Heart left ventricle (tissue), 13 donors: ENCODE measurements at regions not wholly inside any gene's neighbourhood (a gene's known extent, or its start where the extent isn't known, plus 50 kb on each side); places are given as distances from the start of the nearest gene placed in this dataset.

Experiments
- CTCF ChIP-seq, 12 donors: fragments of 200-600 bp; sonication (generic) in 4 of 12; IDR thresholded peaks; one replicate each; pipeline versions ENCODE4 v1.5.0 to v1.8.0; 2018 to 2022; ENCODE audit warnings: antibody characterized with exemption in 12 of 12, mild to moderate bottlenecking in 5 of 12
- POLR2A ChIP-seq, 2 donors: fragments of 450-650 bp; IDR thresholded peaks; one replicate each; pipeline ENCODE4 v1.6.1; 2017; ENCODE audit warnings: antibody characterized with exemption in 2 of 2, mild to moderate bottlenecking in 2 of 2, moderate library complexity in 2 of 2
- donor health status: ischemic (EF 13 %, LVEDD 7.1; RV severe dilation, severe dysfunction).
- donor health status: DM: no; HTN: yes; CAD: no.
- donor health status: DM: no; HTN: no; CAD: no.
- donor health status: ischemic (EF 25% LVEDD 6.9; RV normal size, moderate dysfunction).
- donor health status: ischemic (EF 25% LVEDD 5.7; RV mildly dilated, moderate dysfunction).
- donor health status: ischemic (EF 35%, LVEDD 5.7; RV mildly dilated, moderate dysfunction).
- donor health status: nonischemic (EF 11% LVEDD 7.7; RV severe dilation, severe dysfunction).
- donor health status: DM: yes; HTN: yes; CAD: no.
- donor health status: PGD.
- donor health status: ischemic (EF 29% LVEDD 5.4; RV normal size, mild dysfunction).
- donor health status: nonischemic (EF 23%, LVEDD 6.1; RV moderate dilation, normal function).

DNA sequence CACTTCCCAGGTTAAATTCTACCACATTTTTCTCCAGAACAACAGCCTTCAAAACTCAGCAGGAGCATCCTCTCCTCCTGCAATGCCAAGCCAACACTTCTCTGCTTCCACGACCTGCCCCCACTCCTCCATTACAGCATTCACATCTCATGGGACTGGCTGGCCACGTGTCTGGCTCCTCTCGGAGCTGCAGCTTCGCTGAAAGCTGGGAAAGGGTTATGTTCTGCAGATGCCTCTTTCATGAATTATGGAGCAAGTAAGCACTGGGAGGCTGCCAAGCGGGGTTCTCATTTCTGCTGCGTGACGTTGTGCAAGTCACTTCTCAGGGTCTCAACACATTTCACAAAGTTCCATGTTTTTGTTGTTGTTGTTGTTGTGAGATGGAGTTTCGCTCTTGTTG is 142.2 kb upstream of the RFLNA start:
- TF ChIP-seq CTCF (IDR thresholded peaks at IDR 0.05) = no peak
- no peak for TF ChIP-seq POLR2A (IDR thresholded peaks at IDR 0.05)
